ENCODE measurements at regions not wholly inside any gene's neighbourhood (a gene's known extent, or its start where the extent isn't known, plus 50 kb on each side); places are given as distances from the start of the nearest gene placed in this dataset.
A peak's percentile ranks its signal among the peaks of the same experiment; 100 is the strongest.

DNA sequence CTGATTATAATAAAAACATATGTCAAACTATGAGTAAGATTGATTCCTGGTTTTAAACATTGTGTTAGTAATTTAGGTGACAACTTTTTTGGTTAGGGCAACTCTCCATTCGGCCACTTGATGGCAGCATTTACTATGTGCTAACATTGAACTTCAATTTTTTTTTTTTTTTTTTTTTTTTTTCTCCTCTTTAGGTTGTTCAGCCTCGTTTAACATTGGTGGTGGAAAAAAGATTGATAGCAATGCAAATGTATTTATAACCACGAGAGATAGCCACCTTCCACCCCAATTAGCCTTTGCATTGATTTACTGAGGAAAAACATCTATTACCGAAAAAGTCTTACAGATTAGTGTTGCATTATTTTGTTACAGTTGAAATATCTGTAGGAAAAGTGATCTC, 159.1 kb downstream of the CSNK1G3 start:
- peak; percentile 67 for DNase-seq (ENCODE audit: low read depth)
- TF ChIP-seq, protein P1, sequence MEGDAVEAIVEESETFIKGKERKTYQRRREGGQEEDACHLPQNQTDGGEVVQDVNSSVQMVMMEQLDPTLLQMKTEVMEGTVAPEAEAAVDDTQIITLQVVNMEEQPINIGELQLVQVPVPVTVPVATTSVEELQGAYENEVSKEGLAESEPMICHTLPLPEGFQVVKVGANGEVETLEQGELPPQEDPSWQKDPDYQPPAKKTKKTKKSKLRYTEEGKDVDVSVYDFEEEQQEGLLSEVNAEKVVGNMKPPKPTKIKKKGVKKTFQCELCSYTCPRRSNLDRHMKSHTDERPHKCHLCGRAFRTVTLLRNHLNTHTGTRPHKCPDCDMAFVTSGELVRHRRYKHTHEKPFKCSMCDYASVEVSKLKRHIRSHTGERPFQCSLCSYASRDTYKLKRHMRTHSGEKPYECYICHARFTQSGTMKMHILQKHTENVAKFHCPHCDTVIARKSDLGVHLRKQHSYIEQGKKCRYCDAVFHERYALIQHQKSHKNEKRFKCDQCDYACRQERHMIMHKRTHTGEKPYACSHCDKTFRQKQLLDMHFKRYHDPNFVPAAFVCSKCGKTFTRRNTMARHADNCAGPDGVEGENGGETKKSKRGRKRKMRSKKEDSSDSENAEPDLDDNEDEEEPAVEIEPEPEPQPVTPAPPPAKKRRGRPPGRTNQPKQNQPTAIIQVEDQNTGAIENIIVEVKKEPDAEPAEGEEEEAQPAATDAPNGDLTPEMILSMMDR (conservative IDR thresholded peaks at IDR 0.05; ENCODE audit: low read depth, low read length): peak; percentile 79
- H3K4me3 ChIP-seq (ENCODE audit: low read depth, low read length): no peak overlapping the region

Measured in choroid plexus epithelial cell (primary cell).